DND-41 (cell line): ENCODE measurements at regions not wholly inside any gene's neighbourhood (a gene's known extent, or its start where the extent isn't known, plus 50 kb on each side); places are given as distances from the start of the nearest gene placed in this dataset.

ENCODE experiments used
- CTCF ChIP-seq: IDR thresholded peaks from 2 replicates; pipeline ENCODE4 v1.5.1; 2012; ENCODE audit warnings: borderline replicate concordance, low read length, moderate library complexity, mild to moderate bottlenecking; ENCODE audit not compliant: poor library complexity, severe bottlenecking; ENCODE audit errors: extremely low read depth
- EZH2 ChIP-seq: IDR thresholded peaks from 3 replicates; pipeline ENCODE4 v1.6.1; 2012; ENCODE audit warnings: borderline replicate concordance, low read depth, mild to moderate bottlenecking, moderate library complexity, low read length, inconsistent platforms; ENCODE audit not compliant: severe bottlenecking

GRCh38 chr13:40026741-40027140 is 371.3 kb downstream of the COG6 start:
- TF ChIP-seq CTCF (no peak), EZH2 (no peak)
